ENCODE measurements at regions not wholly inside any gene's neighbourhood (a gene's known extent, or its start where the extent isn't known, plus 50 kb on each side); places are given as distances from the start of the nearest gene placed in this dataset.

- TF ChIP-seq CTCF (IDR thresholded peaks at IDR 0.05) (no peak), POLR2A (IDR thresholded peaks at IDR 0.05) (no peak)
Observed at GRCh38 chr4:66602622-66603021, 932.3 kb upstream of the EPHA5 start.
